ENCODE measurements at regions not wholly inside any gene's neighbourhood (a gene's known extent, or its start where the extent isn't known, plus 50 kb on each side); places are given as distances from the start of the nearest gene placed in this dataset.

DNA sequence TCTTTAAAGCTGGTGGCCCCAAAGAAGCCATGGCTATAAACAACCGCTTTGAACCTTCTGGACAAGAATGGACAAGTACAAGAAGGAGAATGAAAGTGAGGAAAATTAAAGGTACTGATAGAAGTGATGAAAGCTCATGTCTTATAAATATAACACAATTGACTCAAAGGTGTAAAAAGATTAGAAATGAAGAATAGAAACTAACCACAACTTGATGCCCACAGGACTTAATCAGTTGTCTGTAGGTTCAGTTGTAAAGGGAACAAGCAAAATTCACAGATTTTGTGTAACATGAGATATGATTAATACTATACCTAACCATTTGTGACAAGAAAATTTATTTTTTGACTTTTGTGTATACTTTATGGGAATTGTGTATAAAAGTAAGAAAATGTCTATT, 135.7 kb downstream of the NUP35 start:
- no peak overlapping the region for H3K4me3 ChIP-seq (ENCODE audit: control insufficient read depth in 2 of 3, extremely low read depth in 1 of 3, insufficient read depth in 2 of 3, low read depth in 1 of 3, low read length in 3 of 3)
- H3K79me2 ChIP-seq (ENCODE audit: control insufficient read depth, insufficient read depth, low read length), result no peaks in the 10 kb centered on the region
- H2AFZ ChIP-seq (ENCODE audit: control insufficient read depth, low read length), result no peak overlapping the region
- no peak for TF ChIP-seq EZH2 (IDR thresholded peaks at IDR 0.05; ENCODE audit: low read length)
- TF ChIP-seq, protein P1, sequence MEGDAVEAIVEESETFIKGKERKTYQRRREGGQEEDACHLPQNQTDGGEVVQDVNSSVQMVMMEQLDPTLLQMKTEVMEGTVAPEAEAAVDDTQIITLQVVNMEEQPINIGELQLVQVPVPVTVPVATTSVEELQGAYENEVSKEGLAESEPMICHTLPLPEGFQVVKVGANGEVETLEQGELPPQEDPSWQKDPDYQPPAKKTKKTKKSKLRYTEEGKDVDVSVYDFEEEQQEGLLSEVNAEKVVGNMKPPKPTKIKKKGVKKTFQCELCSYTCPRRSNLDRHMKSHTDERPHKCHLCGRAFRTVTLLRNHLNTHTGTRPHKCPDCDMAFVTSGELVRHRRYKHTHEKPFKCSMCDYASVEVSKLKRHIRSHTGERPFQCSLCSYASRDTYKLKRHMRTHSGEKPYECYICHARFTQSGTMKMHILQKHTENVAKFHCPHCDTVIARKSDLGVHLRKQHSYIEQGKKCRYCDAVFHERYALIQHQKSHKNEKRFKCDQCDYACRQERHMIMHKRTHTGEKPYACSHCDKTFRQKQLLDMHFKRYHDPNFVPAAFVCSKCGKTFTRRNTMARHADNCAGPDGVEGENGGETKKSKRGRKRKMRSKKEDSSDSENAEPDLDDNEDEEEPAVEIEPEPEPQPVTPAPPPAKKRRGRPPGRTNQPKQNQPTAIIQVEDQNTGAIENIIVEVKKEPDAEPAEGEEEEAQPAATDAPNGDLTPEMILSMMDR (optimal IDR thresholded peaks at IDR 0.05 in 1 of 3, IDR thresholded peaks at IDR 0.05 in 1 of 3, conservative IDR thresholded peaks at IDR 0.05 in 1 of 3; ENCODE audit: extremely low read depth in 1 of 3, insufficient read depth in 2 of 3, low read length in 3 of 3), result no peak
- H3K9ac ChIP-seq (ENCODE audit: control insufficient read depth, extremely low read depth, insufficient read depth, low read length), result no peak overlapping the region
- no peak overlapping the region for H3K27ac ChIP-seq (ENCODE audit: control insufficient read depth, insufficient read depth, low read length)
- H3K4me1 ChIP-seq (ENCODE audit: control insufficient read depth, extremely low read depth, insufficient read depth, low read length), result no peaks in the 10 kb centered on the region
- H3K27me3 ChIP-seq (ENCODE audit: control insufficient read depth, extremely low read depth, insufficient read depth, low read length), result no peaks in the 10 kb centered on the region
- dilution Hi-C loops (cut with MboI; ENCODE audit: extremely low pct_ligation_motif_present, low sequenced_read_pairs), result no loop called here
- no peaks in the 10 kb centered on the region for H3K9me1 ChIP-seq (ENCODE audit: control insufficient read depth, extremely low read depth, insufficient read depth, low read length)
- no peaks in the 10 kb centered on the region for H3K9me3 ChIP-seq (ENCODE audit: control insufficient read depth, low read depth, low read length)
- H3K4me2 ChIP-seq (ENCODE audit: control insufficient read depth, extremely low read depth, insufficient read depth, low read depth, low read length), result no peak overlapping the region
- DNase-seq (ENCODE audit: low read depth, low spot score) (no peak), FAIRE-seq (no peak)
- H4K20me1 ChIP-seq (ENCODE audit: control insufficient read depth, extremely low read depth, insufficient read depth, low read length), result no peaks in the 10 kb centered on the region
- H3K36me3 ChIP-seq (ENCODE audit: control insufficient read depth in 2 of 2, extremely low read depth in 1 of 2, insufficient read depth in 2 of 2, low read length in 2 of 2), result no peaks in the 10 kb centered on the region

DNA sequence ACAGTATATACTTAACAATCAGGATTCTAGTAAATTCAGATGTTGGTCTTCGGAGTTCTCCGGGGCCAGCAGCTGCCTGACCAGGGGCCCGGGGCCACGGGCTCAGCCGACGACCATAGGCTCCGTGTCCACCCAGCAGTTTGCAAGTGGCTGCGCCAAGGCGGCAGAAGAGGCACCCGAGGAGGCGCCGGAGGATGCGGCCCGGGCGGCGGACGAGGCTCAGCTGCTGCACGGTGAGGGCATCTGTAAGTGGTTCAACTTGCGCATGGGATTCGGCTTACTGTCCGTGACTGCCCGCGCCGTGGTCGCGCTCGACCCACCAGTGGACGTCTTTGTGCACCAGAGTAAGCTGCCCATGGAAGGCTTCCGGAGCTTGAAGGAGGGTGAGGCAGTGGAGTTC, 136.3 kb downstream of the NUP35 start:
- dilution Hi-C loops (cut with MboI; ENCODE audit: extremely low pct_ligation_motif_present, low sequenced_read_pairs), result no loop called here
- Histone ChIP-seq H3K4me2 (ENCODE audit: control insufficient read depth, extremely low read depth, insufficient read depth, low read depth, low read length) (no peak overlapping the region), H3K4me1 (ENCODE audit: control insufficient read depth, extremely low read depth, insufficient read depth, low read length) (no peaks in the 10 kb centered on the region), H3K9me3 (ENCODE audit: control insufficient read depth, low read depth, low read length) (no peaks in the 10 kb centered on the region), H3K27me3 (ENCODE audit: control insufficient read depth, extremely low read depth, insufficient read depth, low read length) (no peaks in the 10 kb centered on the region), H3K36me3 (ENCODE audit: control insufficient read depth in 2 of 2, extremely low read depth in 1 of 2, insufficient read depth in 2 of 2, low read length in 2 of 2) (no peaks in the 10 kb centered on the region), H3K27ac (ENCODE audit: control insufficient read depth, insufficient read depth, low read length) (no peak overlapping the region), H3K9ac (ENCODE audit: control insufficient read depth, extremely low read depth, insufficient read depth, low read length) (no peak overlapping the region), H4K20me1 (ENCODE audit: control insufficient read depth, extremely low read depth, insufficient read depth, low read length) (no peaks in the 10 kb centered on the region), H2AFZ (ENCODE audit: control insufficient read depth, low read length) (no peak overlapping the region), H3K79me2 (ENCODE audit: control insufficient read depth, insufficient read depth, low read length) (no peaks in the 10 kb centered on the region), H3K4me3 (ENCODE audit: control insufficient read depth in 2 of 3, extremely low read depth in 1 of 3, insufficient read depth in 2 of 3, low read depth in 1 of 3, low read length in 3 of 3) (no peak overlapping the region), H3K9me1 (ENCODE audit: control insufficient read depth, extremely low read depth, insufficient read depth, low read length) (no peaks in the 10 kb centered on the region)
- TF ChIP-seq EZH2 (IDR thresholded peaks at IDR 0.05; ENCODE audit: low read length), result no peak
- TF ChIP-seq, protein P1 (optimal IDR thresholded peaks at IDR 0.05 in 1 of 3, IDR thresholded peaks at IDR 0.05 in 1 of 3, conservative IDR thresholded peaks at IDR 0.05 in 1 of 3; ENCODE audit: extremely low read depth in 1 of 3, insufficient read depth in 2 of 3, low read length in 3 of 3), result no peak
- FAIRE-seq, result no peak
- no peak for DNase-seq (ENCODE audit: low read depth, low spot score)

All from keratinocyte (primary cell).